Endothelial cell of umbilical vein (primary cell): ENCODE measurements at regions not wholly inside any gene's neighbourhood (a gene's known extent, or its start where the extent isn't known, plus 50 kb on each side); places are given as distances from the start of the nearest gene placed in this dataset.

ENCODE experiments used
- EZH2 ChIP-seq: IDR thresholded peaks from 2 replicates; pipeline ENCODE4 v1.6.1; 2012; ENCODE audit warnings: borderline replicate concordance, low read depth, mild to moderate bottlenecking, moderate library complexity, low read length, inconsistent platforms; ENCODE audit not compliant: severe bottlenecking
- FOS ChIP-seq: IDR thresholded peaks from 2 replicates; pipeline ENCODE4 v1.6.1; 2011; ENCODE audit warnings: mild to moderate bottlenecking, low read length, moderate library complexity, borderline replicate concordance; ENCODE audit not compliant: insufficient read depth
- GATA2 ChIP-seq: IDR thresholded peaks from 2 replicates; pipeline ENCODE4 v1.7.0; 2011; ENCODE audit warnings: low read depth, mild to moderate bottlenecking, moderate library complexity, mixed read lengths, low read length; ENCODE audit not compliant: insufficient read length, insufficient read depth
- JUN ChIP-seq: IDR thresholded peaks from 2 replicates; pipeline ENCODE4 v1.6.1; 2011; ENCODE audit warnings: borderline replicate concordance, low read depth; ENCODE audit not compliant: insufficient read length, insufficient read depth
- MYC ChIP-seq: IDR thresholded peaks from one replicate; pipeline ENCODE4 v1.6.1; 2011; ENCODE audit warnings: mild to moderate bottlenecking, low read depth, low read length
- POLR2A ChIP-seq: IDR thresholded peaks from 2 replicates; pipeline ENCODE4 v1.6.1; 2012; ENCODE audit warnings: low read depth, mild to moderate bottlenecking, control low read depth, low read length
- POLR2AphosphoS5 ChIP-seq: IDR thresholded peaks from 2 replicates; pipeline ENCODE4 v1.6.1; 2012; ENCODE audit warnings: low read depth, mild to moderate bottlenecking, control low read depth, low read length, moderate library complexity; ENCODE audit not compliant: insufficient read depth
- TF ChIP-seq, protein P1 (sequence below), 2 donors: IDR thresholded peaks; 1 replicate in 1 of 2; 2 replicates in 1 of 2; pipeline ENCODE4 v1.5.1; 2011; ENCODE audit warnings: low read length in 2 of 2, mild to moderate bottlenecking in 2 of 2, moderate library complexity in 2 of 2, control low read depth in 1 of 2, inconsistent platforms in 1 of 2, low read depth in 1 of 2; ENCODE audit not compliant: insufficient read depth in 1 of 2; ENCODE audit errors: extremely low read depth in 1 of 2
- TF ChIP-seq, protein P2 (sequence below): IDR thresholded peaks from 2 replicates; pipeline ENCODE4 v1.6.1; 2011; ENCODE audit not compliant: insufficient read depth, insufficient read length

DNA sequence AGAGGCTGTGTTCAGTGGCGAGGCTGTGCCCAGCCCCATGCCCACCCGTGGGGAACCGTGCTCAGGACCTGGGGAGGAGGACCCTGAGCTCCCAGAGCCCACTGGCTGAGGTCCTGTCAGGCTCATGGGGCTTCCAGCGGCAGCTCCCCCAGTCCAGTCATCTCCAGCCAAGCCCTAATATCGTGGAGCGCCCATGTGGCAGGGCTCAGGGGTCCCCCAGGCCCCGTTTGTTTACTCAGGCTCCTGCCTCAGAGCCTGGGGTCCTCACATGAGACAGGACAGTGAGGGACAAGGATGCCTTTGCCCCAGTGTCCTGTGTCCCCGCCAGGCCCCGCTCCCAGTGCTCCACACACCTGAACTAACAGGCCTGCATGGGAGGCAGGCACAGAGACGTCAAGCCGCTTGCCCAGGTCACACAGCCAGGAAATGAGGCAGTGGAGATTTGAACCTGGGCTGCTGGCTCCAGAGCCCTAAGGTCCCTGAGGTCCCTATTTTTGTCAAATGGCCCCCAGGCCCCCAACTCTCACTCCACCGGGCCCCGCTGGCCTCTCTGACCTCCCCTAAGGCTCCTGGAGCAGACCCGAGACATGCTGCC is 100.7 kb upstream of the ACTRT2 start:
- TF ChIP-seq, protein P1, sequence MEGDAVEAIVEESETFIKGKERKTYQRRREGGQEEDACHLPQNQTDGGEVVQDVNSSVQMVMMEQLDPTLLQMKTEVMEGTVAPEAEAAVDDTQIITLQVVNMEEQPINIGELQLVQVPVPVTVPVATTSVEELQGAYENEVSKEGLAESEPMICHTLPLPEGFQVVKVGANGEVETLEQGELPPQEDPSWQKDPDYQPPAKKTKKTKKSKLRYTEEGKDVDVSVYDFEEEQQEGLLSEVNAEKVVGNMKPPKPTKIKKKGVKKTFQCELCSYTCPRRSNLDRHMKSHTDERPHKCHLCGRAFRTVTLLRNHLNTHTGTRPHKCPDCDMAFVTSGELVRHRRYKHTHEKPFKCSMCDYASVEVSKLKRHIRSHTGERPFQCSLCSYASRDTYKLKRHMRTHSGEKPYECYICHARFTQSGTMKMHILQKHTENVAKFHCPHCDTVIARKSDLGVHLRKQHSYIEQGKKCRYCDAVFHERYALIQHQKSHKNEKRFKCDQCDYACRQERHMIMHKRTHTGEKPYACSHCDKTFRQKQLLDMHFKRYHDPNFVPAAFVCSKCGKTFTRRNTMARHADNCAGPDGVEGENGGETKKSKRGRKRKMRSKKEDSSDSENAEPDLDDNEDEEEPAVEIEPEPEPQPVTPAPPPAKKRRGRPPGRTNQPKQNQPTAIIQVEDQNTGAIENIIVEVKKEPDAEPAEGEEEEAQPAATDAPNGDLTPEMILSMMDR (IDR thresholded peaks at IDR 0.05; ENCODE audit: extremely low read depth in 1 of 2, insufficient read depth in 1 of 2, low read depth in 1 of 2, low read length in 2 of 2) = no peak
- TF ChIP-seq EZH2 (no peak), POLR2AphosphoS5 (no peak), MYC (no peak), POLR2A (no peak), GATA2 (no peak), JUN (no peak), FOS (no peak)
- TF ChIP-seq, protein P2, sequence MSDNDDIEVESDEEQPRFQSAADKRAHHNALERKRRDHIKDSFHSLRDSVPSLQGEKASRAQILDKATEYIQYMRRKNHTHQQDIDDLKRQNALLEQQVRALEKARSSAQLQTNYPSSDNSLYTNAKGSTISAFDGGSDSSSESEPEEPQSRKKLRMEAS = no peak
